ENCODE measurements at regions not wholly inside any gene's neighbourhood (a gene's known extent, or its start where the extent isn't known, plus 50 kb on each side); places are given as distances from the start of the nearest gene placed in this dataset.

DNA sequence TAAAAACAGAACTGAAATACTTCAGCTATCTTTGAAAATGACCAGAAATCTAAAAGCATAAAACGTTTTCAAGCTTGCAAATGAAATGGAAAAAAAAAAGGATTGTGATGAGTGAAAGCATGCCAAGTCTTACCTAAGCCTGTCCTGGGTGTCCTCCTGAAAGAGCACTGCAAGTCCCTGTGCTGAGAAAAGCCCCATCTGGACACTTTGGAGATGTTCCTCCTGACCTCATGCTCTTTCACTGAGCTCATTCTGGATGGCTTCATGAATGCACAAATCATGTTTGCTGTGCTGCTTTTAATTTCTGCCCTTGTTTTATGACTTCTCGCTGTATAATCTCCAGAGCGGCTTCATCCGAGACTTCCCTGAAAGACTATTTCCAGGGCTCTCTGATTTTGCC lies 136.0 kb downstream of the SOD2 start:
- DNase-seq (no peak), ATAC-seq (ENCODE audit: insufficient read depth, low FRiP score) (no peak)
- WGBS, 2 donors = 75 to 78% methylated on average over 4 of the region's 4 CpGs
- no peaks in the 10 kb centered on the region for H3K9me3 ChIP-seq (ENCODE audit: control insufficient read depth in 4 of 4, insufficient read depth in 3 of 4, low read length in 3 of 4)
- no peaks in the 10 kb centered on the region for H3K4me1 ChIP-seq (ENCODE audit: control insufficient read depth in 5 of 5, insufficient read depth in 5 of 5, low read length in 5 of 5)
- no peak overlapping the region for H3K9ac ChIP-seq (ENCODE audit: insufficient read depth in 1 of 2, low read length in 2 of 2)
- H3K27ac ChIP-seq (ENCODE audit: low read depth in 1 of 2, low read length in 1 of 2) = no peak overlapping the region
- H3K27me3 ChIP-seq (ENCODE audit: control insufficient read depth in 3 of 3, insufficient read depth in 3 of 3, low read length in 2 of 3) = no peaks in the 10 kb centered on the region
- no peak overlapping the region for H3K4me3 ChIP-seq
- no peaks in the 10 kb centered on the region for H3K36me3 ChIP-seq (ENCODE audit: control insufficient read depth in 4 of 4, insufficient read depth in 4 of 4, low read length in 4 of 4)
- TF ChIP-seq CTCF (IDR thresholded peaks at IDR 0.05; ENCODE audit: control extremely low read depth, extremely low read depth) = no peak

DNA sequence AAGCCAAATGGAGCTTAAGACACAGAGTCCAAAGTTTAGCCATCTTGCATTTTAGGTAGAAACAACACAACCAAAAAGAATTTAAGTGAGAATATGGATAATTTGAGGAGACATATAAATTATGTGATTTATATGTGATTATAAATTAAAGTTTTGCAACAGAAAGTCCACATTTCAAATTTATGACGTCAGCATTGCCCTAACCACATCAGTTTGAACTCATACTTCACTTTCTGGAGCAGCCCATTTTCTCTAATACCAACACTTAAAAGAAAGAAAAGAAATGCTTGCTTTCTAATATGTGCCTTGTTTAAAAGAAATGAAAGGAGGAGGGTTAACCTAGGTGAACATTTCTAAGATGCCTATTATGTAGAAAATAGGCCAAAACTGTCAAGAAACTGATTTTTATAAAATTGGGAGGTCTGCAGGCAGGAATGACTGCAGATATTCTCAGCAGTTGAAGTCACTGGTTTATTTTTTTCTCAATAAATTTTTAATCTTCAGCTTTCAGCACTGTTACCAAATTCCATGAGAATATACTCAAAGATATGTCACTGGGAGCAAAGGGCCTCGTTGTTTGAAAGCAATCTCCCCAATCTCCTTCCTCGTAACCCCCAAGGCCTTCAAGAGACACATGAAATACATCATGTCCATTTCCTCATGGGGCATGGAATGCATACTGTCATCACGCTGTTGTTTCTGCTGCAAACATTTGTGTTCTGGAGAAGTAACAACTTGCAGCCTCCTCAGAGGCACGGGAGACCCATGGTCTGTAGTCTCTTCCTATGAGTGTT lies 137.8 kb downstream of the SOD2 start:
- WGBS, 2 donors = 67 to 76% methylated on average over 5 of the region's 5 CpGs

DNA sequence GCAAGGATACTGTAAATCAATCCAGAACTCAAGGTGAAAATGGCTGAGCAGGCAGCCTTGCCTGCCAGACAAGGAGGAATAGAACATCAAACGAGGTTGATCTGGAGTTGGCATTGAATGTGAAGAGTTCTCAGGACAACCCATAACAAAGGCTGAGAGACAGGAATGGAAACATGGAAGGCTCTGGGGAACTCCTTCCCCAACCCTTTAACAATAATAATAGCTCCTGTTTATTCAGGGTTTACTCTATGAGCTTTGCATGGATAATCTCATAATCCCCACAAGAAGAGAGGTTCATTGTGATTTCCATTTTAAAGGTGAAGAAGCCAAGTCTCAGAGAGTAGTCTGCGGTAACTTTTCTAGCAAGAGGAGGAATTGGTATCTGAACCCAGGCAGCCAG lies 151.7 kb downstream of the SOD2 start:
- no peak for DNase-seq
- Histone ChIP-seq H3K4me3 (no peak overlapping the region), H3K36me3 (ENCODE audit: control insufficient read depth in 4 of 4, insufficient read depth in 4 of 4, low read length in 4 of 4) (no peaks in the 10 kb centered on the region), H3K9ac (ENCODE audit: insufficient read depth in 1 of 2, low read length in 2 of 2) (no peak overlapping the region), H3K9me3 (ENCODE audit: control insufficient read depth in 4 of 4, insufficient read depth in 3 of 4, low read length in 3 of 4) (no peaks in the 10 kb centered on the region), H3K4me1 (ENCODE audit: control insufficient read depth in 5 of 5, insufficient read depth in 5 of 5, low read length in 5 of 5) (no peaks in the 10 kb centered on the region), H3K27me3 (ENCODE audit: control insufficient read depth in 3 of 3, insufficient read depth in 3 of 3, low read length in 2 of 3) (peaks cover 0 to 6% (median 0%) of the 10 kb centered on the region in 3 donors), H3K27ac (ENCODE audit: low read depth in 1 of 2, low read length in 1 of 2) (no peak overlapping the region)
- ATAC-seq (ENCODE audit: insufficient read depth, low FRiP score) = no peak
- 71 to 85% methylated on average over 2 of the region's 2 CpGs for WGBS, 2 donors
- no peak for TF ChIP-seq CTCF (IDR thresholded peaks at IDR 0.05; ENCODE audit: control extremely low read depth, extremely low read depth)

More for the DNA sequence above, 137.8 kb downstream of the SOD2 start:
- Histone ChIP-seq H3K27me3 (ENCODE audit: control insufficient read depth in 3 of 3, insufficient read depth in 3 of 3, low read length in 2 of 3) (no peaks in the 10 kb centered on the region), H3K4me1 (ENCODE audit: control insufficient read depth in 5 of 5, insufficient read depth in 5 of 5, low read length in 5 of 5) (no peaks in the 10 kb centered on the region), H3K36me3 (ENCODE audit: control insufficient read depth in 4 of 4, insufficient read depth in 4 of 4, low read length in 4 of 4) (no peaks in the 10 kb centered on the region), H3K9me3 (ENCODE audit: control insufficient read depth in 4 of 4, insufficient read depth in 3 of 4, low read length in 3 of 4) (no peaks in the 10 kb centered on the region), H3K9ac (ENCODE audit: insufficient read depth in 1 of 2, low read length in 2 of 2) (no peak overlapping the region), H3K27ac (ENCODE audit: low read depth in 1 of 2, low read length in 1 of 2) (no peak overlapping the region), H3K4me3 (no peak overlapping the region)
- DNase-seq (no peak), ATAC-seq (ENCODE audit: insufficient read depth, low FRiP score) (no peak)
- TF ChIP-seq CTCF (IDR thresholded peaks at IDR 0.05; ENCODE audit: control extremely low read depth, extremely low read depth) = no peak

DNA sequence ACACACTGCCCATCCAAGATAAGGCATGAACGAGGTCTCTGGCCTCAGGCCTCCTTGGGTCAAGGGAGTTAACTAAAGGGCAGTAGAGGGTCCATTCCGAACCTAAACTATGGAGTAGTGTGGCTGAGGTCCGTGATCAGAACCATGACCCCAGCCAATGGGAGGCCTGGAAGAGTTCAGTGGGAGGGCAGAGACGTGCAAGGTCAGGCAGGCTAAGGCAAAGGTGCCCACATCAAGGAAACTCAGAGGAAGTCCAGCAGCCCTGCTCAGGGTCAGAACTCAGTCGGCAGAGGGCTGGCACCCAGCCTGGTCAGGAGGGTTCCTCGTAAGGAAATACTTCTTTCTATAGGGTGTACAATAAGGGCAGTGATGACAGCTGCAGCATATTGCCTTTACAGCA lies 152.2 kb downstream of the SOD2 start:
- Histone ChIP-seq H3K27ac (ENCODE audit: low read depth in 1 of 2, low read length in 1 of 2) (no peak overlapping the region), H3K27me3 (ENCODE audit: control insufficient read depth in 3 of 3, insufficient read depth in 3 of 3, low read length in 2 of 3) (peaks cover 0 to 6% (median 0%) of the 10 kb centered on the region in 3 donors), H3K4me3 (no peak overlapping the region), H3K9ac (ENCODE audit: insufficient read depth in 1 of 2, low read length in 2 of 2) (no peak overlapping the region), H3K4me1 (ENCODE audit: control insufficient read depth in 5 of 5, insufficient read depth in 5 of 5, low read length in 5 of 5) (no peaks in the 10 kb centered on the region), H3K36me3 (ENCODE audit: control insufficient read depth in 4 of 4, insufficient read depth in 4 of 4, low read length in 4 of 4) (no peaks in the 10 kb centered on the region), H3K9me3 (ENCODE audit: control insufficient read depth in 4 of 4, insufficient read depth in 3 of 4, low read length in 3 of 4) (no peaks in the 10 kb centered on the region)
- ATAC-seq (ENCODE audit: insufficient read depth, low FRiP score) (no peak), DNase-seq (no peak)
- 75 to 82% methylated on average over 6 of the region's 6 CpGs for WGBS, 2 donors
- no peak for TF ChIP-seq CTCF (IDR thresholded peaks at IDR 0.05; ENCODE audit: control extremely low read depth, extremely low read depth)

All from lung (tissue), 11 donors.